Lung (tissue), 11 donors: ENCODE measurements at regions not wholly inside any gene's neighbourhood (a gene's known extent, or its start where the extent isn't known, plus 50 kb on each side); places are given as distances from the start of the nearest gene placed in this dataset.

ENCODE experiments used
- ATAC-seq: fragments of 200-7000 bp; cut with Tn5 transposase; one replicate; pipeline ENCODE4 v1.9.1; 2020; ENCODE audit warnings: moderate number of reproducible peaks; ENCODE audit not compliant: insufficient read depth, low FRiP score
- DNase-seq, 3 donors: peaks; one replicate each; pipeline ENCODE4 v3.0.0-alpha.2; 2013 to 2017
- H3K27ac ChIP-seq, 2 donors: one replicate each; pipeline ENCODE4 v1.5.1; 2013; ENCODE audit warnings: mild to moderate bottlenecking in 2 of 2, moderate library complexity in 2 of 2, control low read depth in 1 of 2, inconsistent platforms in 1 of 2, low read depth in 1 of 2, low read length in 1 of 2
- H3K27me3 ChIP-seq, 3 donors: one replicate each; pipeline ENCODE4 v1.5.1; 2013; ENCODE audit warnings: low read length in 2 of 3; ENCODE audit not compliant: control insufficient read depth in 3 of 3, insufficient read depth in 3 of 3
- H3K36me3 ChIP-seq, 4 donors: one replicate each; pipeline ENCODE4 v1.5.1; 2013; ENCODE audit warnings: low read length in 4 of 4, mild to moderate bottlenecking in 1 of 4, moderate library complexity in 1 of 4; ENCODE audit not compliant: control insufficient read depth in 4 of 4, insufficient read depth in 4 of 4
- H3K4me1 ChIP-seq, 5 donors: one replicate each; pipeline ENCODE4 v1.5.1; 2013; ENCODE audit warnings: low read length in 5 of 5, mild to moderate bottlenecking in 2 of 5, moderate library complexity in 1 of 5; ENCODE audit not compliant: control insufficient read depth in 5 of 5, insufficient read depth in 5 of 5
- H3K4me3 ChIP-seq: one replicate; pipeline ENCODE4 v1.5.1; 2013; ENCODE audit warnings: mild to moderate bottlenecking, control low read depth, moderate library complexity
- H3K9ac ChIP-seq, 2 donors: one replicate each; pipeline ENCODE4 v1.5.1; 2013; ENCODE audit warnings: low read length in 2 of 2, control low read depth in 1 of 2; ENCODE audit not compliant: insufficient read depth in 1 of 2
- H3K9me3 ChIP-seq, 4 donors: one replicate each; pipeline ENCODE4 v1.5.1; 2013; ENCODE audit warnings: low read length in 3 of 4, mild to moderate bottlenecking in 1 of 4, moderate library complexity in 1 of 4; ENCODE audit not compliant: control insufficient read depth in 4 of 4, insufficient read depth in 3 of 4
- CTCF ChIP-seq: IDR thresholded peaks from 2 replicates; pipeline ENCODE4 v1.5.1; 2012; ENCODE audit warnings: mild to moderate bottlenecking; ENCODE audit errors: control extremely low read depth, extremely low read depth
- WGBS, 2 donors: extraction: QIAGEN DNeasy Blood & Tissue Kit; methylation state at CpG; one replicate each; pipeline ENCODE4 v1.1.7; 2013; 5-methylcytosine and 5-hydroxymethylcytosine counted together
- donor health status: control.
- donor health status: control.
- donor health status: Bipolar disorder and iron deficiency.
- donor health status: healthy.
- donor health status: DM: yes; HTN: yes; CAD: no.

- Histone ChIP-seq H3K27ac (no peak overlapping the region), H3K4me3 (no peak overlapping the region), H3K9ac (no peak overlapping the region), H3K36me3 (no peaks in the 10 kb centered on the region), H3K9me3 (peaks cover 0 to 3% (median 0%) of the 10 kb centered on the region in 4 donors), H3K27me3 (peaks cover 0 to 2% (median 0%) of the 10 kb centered on the region in 3 donors), H3K4me1 (no peaks in the 10 kb centered on the region)
- no peak for ATAC-seq
- 86 to 87% methylated on average over 9 of the region's 9 CpGs for WGBS, 2 donors
- DNase-seq, result no peak
- TF ChIP-seq CTCF, result no peak
Observed at GRCh38 chr2:129627437-129627836, 352.0 kb upstream of the RAB6C start.

DNA sequence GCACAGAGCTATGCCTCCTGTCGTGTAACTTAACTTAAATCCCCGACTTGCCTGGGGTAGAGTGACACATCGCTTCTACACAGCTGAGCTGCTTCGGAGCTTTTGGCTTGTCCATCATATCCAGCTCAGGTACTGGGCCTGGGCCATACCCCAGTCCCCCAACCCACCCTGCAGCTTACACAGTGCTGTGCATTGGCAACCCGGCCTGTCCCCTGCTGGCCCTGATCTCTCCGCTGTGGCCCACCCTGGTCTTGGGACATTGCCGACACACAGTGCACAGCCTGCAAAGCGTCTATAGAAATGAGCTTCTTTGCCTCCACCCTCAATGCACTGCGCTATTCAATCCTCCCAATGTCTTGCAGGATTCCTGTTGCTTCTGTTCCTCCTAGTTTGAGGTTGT is 342.8 kb upstream of the RAB6C start:
- H3K4me3 ChIP-seq, result no peak overlapping the region
- no peak for TF ChIP-seq CTCF
- no peaks in the 10 kb centered on the region for H3K36me3 ChIP-seq
- ATAC-seq, result no peak
- no peak overlapping the region for H3K9ac ChIP-seq
- no peak overlapping the region for H3K27ac ChIP-seq
- H3K27me3 ChIP-seq, result no peaks in the 10 kb centered on the region
- no peak for DNase-seq
- H3K9me3 ChIP-seq, result peaks cover 0 to 2% (median 0%) of the 10 kb centered on the region in 4 donors
- H3K4me1 ChIP-seq, result no peaks in the 10 kb centered on the region
- WGBS, 2 donors, result 94% methylated on average over 9 of the region's 9 CpGs

GRCh38 chr2:129641371-129641770 is 338.1 kb upstream of the RAB6C start:
- H3K27me3 ChIP-seq, result no peaks in the 10 kb centered on the region
- DNase-seq (no peak), ATAC-seq (no peak)
- peaks cover 0 to 5% (median 0%) of the 10 kb centered on the region in 4 donors for H3K9me3 ChIP-seq
- 59 to 84% methylated on average over 2 of the region's 2 CpGs for WGBS, 2 donors
- H3K36me3 ChIP-seq, result no peaks in the 10 kb centered on the region
- no peak overlapping the region for H3K4me3 ChIP-seq
- H3K4me1 ChIP-seq, result no peaks in the 10 kb centered on the region
- H3K9ac ChIP-seq, result no peak overlapping the region
- TF ChIP-seq CTCF, result no peak
- H3K27ac ChIP-seq, result no peak overlapping the region

GRCh38 chr2:129642526-129643043 is 336.9 kb upstream of the RAB6C start:
- Histone ChIP-seq H3K4me1 (no peaks in the 10 kb centered on the region), H3K9ac (no peak overlapping the region), H3K36me3 (no peaks in the 10 kb centered on the region), H3K4me3 (no peak overlapping the region), H3K27ac (no peak overlapping the region), H3K9me3 (peaks cover 0 to 7% (median 0%) of the 10 kb centered on the region in 4 donors), H3K27me3 (no peaks in the 10 kb centered on the region)
- ATAC-seq (no peak), DNase-seq (no peak)
- TF ChIP-seq CTCF, result no peak
- 81 to 87% methylated on average over 3 of the region's 3 CpGs for WGBS, 2 donors
